Esophagus muscularis mucosa (tissue), 4 donors: ENCODE measurements at regions not wholly inside any gene's neighbourhood (a gene's known extent, or its start where the extent isn't known, plus 50 kb on each side); places are given as distances from the start of the nearest gene placed in this dataset.

Experiments
- DNase-seq: peaks from one replicate; pipeline ENCODE4 v3.0.0-alpha.2; 2017; ENCODE audit errors: extremely low spot score
- H3K27ac ChIP-seq, 4 donors: fragments of 200-600 bp; sonication (generic); replicated peaks in 1 of 4; 1 replicate in 3 of 4; 2 replicates in 1 of 4; pipeline ENCODE4 v1.5.1; 2016 to 2019; ENCODE audit warnings: mild to moderate bottlenecking in 1 of 4
- H3K27me3 ChIP-seq, 4 donors: fragments of 200-600 bp; sonication (generic); one replicate each; pipeline versions ENCODE4 v1.5.1 to v1.6.0; 2016 to 2019
- H3K36me3 ChIP-seq, 4 donors: fragments of 200-600 bp; sonication (generic); one replicate each; pipeline ENCODE4 v1.5.1; 2016 to 2019
- H3K4me1 ChIP-seq, 4 donors: fragments of 200-600 bp; sonication (generic); one replicate each; pipeline ENCODE4 v1.5.1; 2016 to 2019
- H3K4me3 ChIP-seq, 4 donors: fragments of 200-600 bp; sonication (generic); 1 replicate in 2 of 4; 2 replicates in 2 of 4; pipeline ENCODE4 v1.5.1; 2016 to 2019; ENCODE audit warnings: mild to moderate bottlenecking in 4 of 4, moderate library complexity in 1 of 4
- H3K9me3 ChIP-seq, 4 donors: fragments of 200-600 bp; sonication (generic); 1 replicate in 3 of 4; 2 replicates in 1 of 4; pipeline ENCODE4 v1.5.1; 2016 to 2019
- CTCF ChIP-seq, 3 experiments: fragments of 200-600 bp in 2 of 3; fragments of 450-650 bp in 1 of 3; sonication (generic) in 2 of 3; IDR thresholded peaks; one replicate each; pipeline ENCODE4 v1.5.1; 2017 to 2019; ENCODE audit warnings: antibody characterized with exemption in 3 of 3, mild to moderate bottlenecking in 2 of 3, moderate library complexity in 1 of 3
- EP300 ChIP-seq: sonication (generic); formaldehyde crosslinking; IDR thresholded peaks from one replicate; pipeline ENCODE4 v1.6.1; 2017; ENCODE audit warnings: antibody characterized with exemption
- POLR2A ChIP-seq: fragments of 450-650 bp; IDR thresholded peaks from one replicate; pipeline ENCODE4 v1.6.1; 2017; ENCODE audit warnings: antibody characterized with exemption, moderate library complexity, mild to moderate bottlenecking, low read depth
- POLR2AphosphoS5 ChIP-seq, 2 donors: sonication (generic); formaldehyde crosslinking; IDR thresholded peaks; one replicate each; pipeline ENCODE4 v1.6.1; 2017; ENCODE audit warnings: antibody characterized with exemption in 2 of 2
- WGBS: methylation state at CpG from one replicate; pipeline ENCODE4 v1.1.5; 2018; 5-methylcytosine and 5-hydroxymethylcytosine counted together
- intact Hi-C: fragments of 100-400 bp; cut with DNase I; formaldehyde crosslinking; loops from one replicate; pipeline ENCODE4 v1.15.1; 2023

DNA sequence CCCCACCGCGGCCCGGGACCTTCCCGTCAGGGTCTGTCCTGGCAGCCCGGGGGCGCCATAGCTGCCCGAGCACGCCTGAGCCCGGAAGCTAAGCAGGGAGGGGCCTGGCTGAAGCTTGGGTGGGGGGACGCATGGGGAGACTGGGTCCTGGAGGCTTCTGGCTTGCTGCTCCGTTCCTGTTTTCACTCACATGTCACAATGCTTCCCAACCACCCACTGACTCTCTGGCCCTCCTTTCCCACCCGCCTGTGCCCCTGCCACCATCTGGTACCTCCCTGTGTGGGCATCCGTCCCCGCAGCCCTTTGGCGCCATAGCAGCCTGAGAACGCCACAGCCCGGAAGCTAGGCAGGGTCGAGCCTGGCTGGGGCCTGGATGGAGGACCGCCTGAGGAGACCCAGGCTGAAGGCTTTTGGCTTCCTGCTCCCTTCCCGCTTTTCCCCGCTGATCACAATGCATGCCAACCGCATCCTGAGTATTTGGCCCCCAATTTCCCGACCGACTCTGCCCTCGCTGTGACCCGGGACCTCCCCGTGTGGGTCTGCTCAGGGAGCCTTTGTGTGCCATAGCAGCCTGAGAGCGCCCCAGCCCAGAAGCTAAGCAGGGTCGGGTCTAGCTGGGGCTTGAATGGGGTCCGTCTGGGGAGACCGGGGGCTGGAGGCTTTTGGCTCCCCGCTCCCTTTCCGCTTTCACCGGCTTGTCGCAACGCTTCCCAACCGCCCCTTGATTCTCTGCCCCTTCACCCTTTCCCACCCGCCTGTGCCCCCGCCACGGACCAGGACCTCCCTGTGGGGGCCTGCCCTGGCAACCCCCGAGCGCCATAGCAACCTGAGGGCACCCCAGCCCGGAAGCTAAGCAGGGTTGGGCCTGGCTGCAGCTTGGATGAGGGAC, 2290.1 kb downstream of the TP53TG3F start:
- intact Hi-C loops = loop anchor here (10.0 kb wide), 1 partner anchor 75 kb away; no protein-coding TSS in a partner anchor
- no peaks in the 10 kb centered on the region for H3K36me3 ChIP-seq
- DNase-seq = peak; percentile 53
- H3K27ac ChIP-seq = no peak overlapping the region
- TF ChIP-seq POLR2AphosphoS5 (IDR thresholded peaks at IDR 0.05) (no peak), POLR2A (no peak), CTCF (IDR thresholded peaks at IDR 0.05) (no peak), EP300 (no peak)
- H3K4me3 ChIP-seq = no peak overlapping the region
- no peaks in the 10 kb centered on the region for H3K4me1 ChIP-seq
- WGBS = 82% methylated on average over 29 of the region's 43 CpGs
- no peaks in the 10 kb centered on the region for H3K27me3 ChIP-seq
- peaks cover 0 to 40% (median 12%) of the 10 kb centered on the region in 4 donors for H3K9me3 ChIP-seq

- H3K9me3 ChIP-seq = peaks cover 0 to 40% (median 12%) of the 10 kb centered on the region in 4 donors
- H3K4me1 ChIP-seq = no peaks in the 10 kb centered on the region
- DNase-seq = peak; percentile 24
- H3K27me3 ChIP-seq = no peaks in the 10 kb centered on the region
- intact Hi-C loops = no loop called here
- H3K4me3 ChIP-seq = no peak overlapping the region
- no peaks in the 10 kb centered on the region for H3K36me3 ChIP-seq
- WGBS = 88% methylated on average over 9 of the region's 9 CpGs
- TF ChIP-seq EP300 = no peak
- H3K27ac ChIP-seq = no peak overlapping the region
Measured at GRCh38 chr16:35750157-35750689, 2290.8 kb downstream of the TP53TG3F start.

DNA sequence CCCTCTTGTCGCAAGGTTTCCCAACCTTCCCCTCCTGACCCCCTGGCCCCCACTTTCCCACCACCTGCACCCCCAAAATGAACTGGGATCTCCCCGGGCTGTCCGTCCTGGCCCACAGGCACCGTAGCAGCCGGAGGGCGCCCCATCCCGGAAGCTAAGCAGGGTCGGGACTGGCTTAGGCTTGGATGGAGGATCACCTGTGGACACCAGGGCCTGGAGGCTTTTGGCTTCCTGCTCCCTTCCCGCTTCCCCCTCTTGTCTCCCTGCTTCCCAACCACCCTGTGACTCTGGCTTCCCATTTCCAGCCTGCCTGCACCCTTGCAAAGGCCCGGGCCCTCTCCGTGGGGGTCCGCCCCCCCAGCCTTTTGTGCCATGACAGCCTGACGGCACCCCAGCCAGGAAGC, 2291.3 kb downstream of the TP53TG3F start:
- TF ChIP-seq POLR2AphosphoS5 (IDR thresholded peaks at IDR 0.05) (no peak), CTCF (IDR thresholded peaks at IDR 0.05) (no peak), EP300 (no peak), POLR2A (no peak)
- Histone ChIP-seq H3K4me3 (no peak overlapping the region), H3K27me3 (no peaks in the 10 kb centered on the region), H3K4me1 (no peaks in the 10 kb centered on the region), H3K9me3 (peaks cover 0 to 37% (median 12%) of the 10 kb centered on the region in 4 donors), H3K27ac (no peak overlapping the region), H3K36me3 (no peaks in the 10 kb centered on the region)
- intact Hi-C loops = no loop called here
- 92% methylated on average over 13 of the region's 13 CpGs for WGBS
- DNase-seq = peak; percentile 89

GRCh38 chr16:35751191-35751941, 2292.0 kb downstream of the TP53TG3F start:
- Histone ChIP-seq H3K27ac (no peak overlapping the region), H3K4me1 (no peaks in the 10 kb centered on the region), H3K27me3 (no peaks in the 10 kb centered on the region), H3K9me3 (peaks cover 0 to 30% (median 8%) of the 10 kb centered on the region in 4 donors), H3K36me3 (no peaks in the 10 kb centered on the region), H3K4me3 (no peak overlapping the region)
- no peak for TF ChIP-seq CTCF (IDR thresholded peaks at IDR 0.05)
- no peak for TF ChIP-seq POLR2AphosphoS5 (IDR thresholded peaks at IDR 0.05)
- TF ChIP-seq EP300 = no peak
- no peak for TF ChIP-seq POLR2A
- 84% methylated on average over 22 of the region's 24 CpGs for WGBS
- peak; percentile 60 for DNase-seq
- intact Hi-C loops = no loop called here
